ENCODE measurements at regions not wholly inside any gene's neighbourhood (a gene's known extent, or its start where the extent isn't known, plus 50 kb on each side); places are given as distances from the start of the nearest gene placed in this dataset.

DNA sequence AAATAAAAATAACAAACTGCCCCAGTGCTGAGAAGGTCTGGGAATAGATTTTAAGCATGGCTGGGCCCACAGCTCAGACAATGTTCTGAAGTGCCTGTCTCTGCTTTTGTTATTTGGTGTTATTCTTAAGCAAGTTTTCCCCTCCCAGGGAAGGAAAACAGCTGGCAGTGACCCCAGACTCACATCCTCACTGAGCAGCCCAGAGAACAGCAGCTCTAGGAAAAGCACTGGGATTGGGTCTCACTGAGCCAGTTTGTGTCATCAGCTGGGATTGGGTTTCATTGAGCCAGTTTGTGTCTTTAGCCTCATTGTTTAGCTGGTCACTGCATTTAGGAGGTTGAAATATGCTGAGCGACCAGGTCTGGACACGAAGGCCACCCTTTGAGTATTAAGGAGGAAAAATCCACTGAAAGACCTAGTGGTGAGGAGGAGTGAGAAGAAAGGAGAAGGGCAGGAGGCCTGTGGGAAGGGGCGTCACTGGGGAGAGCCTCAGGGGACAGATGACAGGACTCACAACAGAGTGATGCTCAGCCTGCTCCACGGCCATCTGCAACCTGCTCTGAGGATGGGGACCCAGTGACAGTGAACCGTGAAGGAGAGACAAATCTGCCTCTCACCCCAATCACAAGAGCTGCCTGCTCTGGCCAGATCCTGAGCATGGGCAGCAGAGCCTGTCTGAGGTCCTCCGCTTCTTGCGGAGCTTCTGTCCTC, 103.8 kb downstream of the TOMM20 start:
- no peak overlapping the region for H3K4me3 ChIP-seq
- intact Hi-C loops (cut with DNase I) = no loop called here
- H3K27me3 ChIP-seq (ENCODE audit: low read depth) = no peaks in the 10 kb centered on the region
- ATAC-seq (no peak), DNase-seq (no peak)
- no peaks in the 10 kb centered on the region for H3K36me3 ChIP-seq
- H3K27ac ChIP-seq = no peak overlapping the region
- H3K4me1 ChIP-seq = no peaks in the 10 kb centered on the region
- H3K9me3 ChIP-seq = no peaks in the 10 kb centered on the region
- TF ChIP-seq, protein P1, sequence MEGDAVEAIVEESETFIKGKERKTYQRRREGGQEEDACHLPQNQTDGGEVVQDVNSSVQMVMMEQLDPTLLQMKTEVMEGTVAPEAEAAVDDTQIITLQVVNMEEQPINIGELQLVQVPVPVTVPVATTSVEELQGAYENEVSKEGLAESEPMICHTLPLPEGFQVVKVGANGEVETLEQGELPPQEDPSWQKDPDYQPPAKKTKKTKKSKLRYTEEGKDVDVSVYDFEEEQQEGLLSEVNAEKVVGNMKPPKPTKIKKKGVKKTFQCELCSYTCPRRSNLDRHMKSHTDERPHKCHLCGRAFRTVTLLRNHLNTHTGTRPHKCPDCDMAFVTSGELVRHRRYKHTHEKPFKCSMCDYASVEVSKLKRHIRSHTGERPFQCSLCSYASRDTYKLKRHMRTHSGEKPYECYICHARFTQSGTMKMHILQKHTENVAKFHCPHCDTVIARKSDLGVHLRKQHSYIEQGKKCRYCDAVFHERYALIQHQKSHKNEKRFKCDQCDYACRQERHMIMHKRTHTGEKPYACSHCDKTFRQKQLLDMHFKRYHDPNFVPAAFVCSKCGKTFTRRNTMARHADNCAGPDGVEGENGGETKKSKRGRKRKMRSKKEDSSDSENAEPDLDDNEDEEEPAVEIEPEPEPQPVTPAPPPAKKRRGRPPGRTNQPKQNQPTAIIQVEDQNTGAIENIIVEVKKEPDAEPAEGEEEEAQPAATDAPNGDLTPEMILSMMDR (IDR thresholded peaks at IDR 0.05) = no peak

DNA sequence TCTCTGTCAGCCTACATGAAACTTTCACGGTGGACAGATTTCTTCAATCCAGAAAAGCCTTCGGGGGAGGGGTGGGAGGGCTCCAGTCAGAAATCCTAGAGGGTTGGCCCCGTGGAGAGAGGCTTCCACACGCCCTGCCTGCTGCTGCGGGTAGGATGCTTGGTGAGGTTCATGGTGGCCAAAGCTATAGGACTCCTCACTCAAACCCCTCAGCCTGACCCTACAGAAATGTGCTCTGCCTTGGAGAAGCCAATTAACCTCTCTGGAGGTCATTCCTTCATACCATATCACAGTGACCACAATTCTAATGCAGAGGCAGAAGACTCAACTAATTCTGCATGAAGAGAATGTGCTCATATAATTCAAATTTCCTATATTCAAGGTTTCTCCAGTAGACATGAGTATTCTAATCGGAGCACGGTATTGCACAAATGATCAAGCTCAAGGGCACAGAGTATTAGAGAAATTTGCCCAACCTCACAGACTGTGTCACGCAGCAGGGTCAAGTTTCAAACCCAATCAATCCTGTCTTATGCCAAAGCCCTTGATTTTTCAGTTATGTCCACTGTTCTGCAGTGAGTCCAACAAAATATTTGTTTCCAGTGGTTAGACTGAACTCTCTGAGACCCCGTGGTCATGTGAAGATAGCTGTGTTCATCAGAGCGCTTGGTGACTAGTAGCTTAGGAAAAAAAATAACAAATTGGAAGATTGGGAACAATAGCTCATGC, 104.8 kb downstream of the TOMM20 start:
- intact Hi-C loops (cut with DNase I) = no loop called here
- no peak for DNase-seq

DNA sequence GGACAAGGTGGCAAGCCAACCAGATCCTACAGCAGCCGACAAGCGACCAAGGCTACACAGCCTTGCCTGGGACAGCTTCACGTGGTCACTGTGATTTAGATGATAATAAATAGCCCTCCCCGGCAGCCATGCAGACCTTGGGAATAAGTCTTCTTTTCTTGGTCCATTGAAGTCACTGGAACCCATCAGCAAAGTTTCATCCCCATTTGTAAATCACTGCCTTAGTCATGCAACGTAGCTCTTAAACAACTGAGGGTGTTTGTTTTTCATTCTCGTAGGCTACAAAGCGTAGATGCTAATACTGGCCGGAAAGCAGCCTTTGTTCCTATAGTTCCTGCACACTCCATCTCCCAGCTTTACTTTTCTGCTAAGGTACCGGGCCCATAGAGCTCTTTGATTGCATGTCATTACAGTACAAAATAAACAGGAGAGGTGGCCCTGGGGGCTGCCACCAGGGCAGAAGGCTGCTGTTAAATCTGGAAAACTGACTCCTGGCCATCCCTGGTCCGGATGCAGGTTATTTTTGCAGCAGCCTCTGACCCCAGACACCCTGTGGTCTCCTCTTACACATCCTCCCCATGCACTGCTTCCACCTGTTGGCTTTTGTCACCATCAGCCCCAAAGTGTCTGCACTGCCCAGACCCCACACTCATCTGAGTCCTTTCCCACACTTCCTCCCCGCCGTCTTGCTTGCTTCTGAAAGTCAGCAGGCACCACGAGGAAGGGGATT, 105.5 kb downstream of the TOMM20 start:
- Histone ChIP-seq H3K27me3 (ENCODE audit: low read depth) (no peaks in the 10 kb centered on the region), H3K27ac (peak overlapping the region; percentile 41), H3K4me1 (no peaks in the 10 kb centered on the region), H3K4me3 (no peak overlapping the region), H3K9me3 (no peaks in the 10 kb centered on the region), H3K36me3 (no peaks in the 10 kb centered on the region)
- no peak for ATAC-seq
- TF ChIP-seq, protein P1 (IDR thresholded peaks at IDR 0.05) = no peak
- intact Hi-C loops (cut with DNase I) = no loop called here
- DNase-seq = no peak

More for the DNA sequence above, 104.8 kb downstream of the TOMM20 start:
- H3K4me3 ChIP-seq = no peak overlapping the region
- no peaks in the 10 kb centered on the region for H3K9me3 ChIP-seq
- no peak overlapping the region for H3K27ac ChIP-seq
- H3K36me3 ChIP-seq = no peaks in the 10 kb centered on the region
- ATAC-seq = no peak
- H3K27me3 ChIP-seq (ENCODE audit: low read depth) = no peaks in the 10 kb centered on the region
- TF ChIP-seq, protein P1 (IDR thresholded peaks at IDR 0.05) = no peak
- H3K4me1 ChIP-seq = no peaks in the 10 kb centered on the region

DNA sequence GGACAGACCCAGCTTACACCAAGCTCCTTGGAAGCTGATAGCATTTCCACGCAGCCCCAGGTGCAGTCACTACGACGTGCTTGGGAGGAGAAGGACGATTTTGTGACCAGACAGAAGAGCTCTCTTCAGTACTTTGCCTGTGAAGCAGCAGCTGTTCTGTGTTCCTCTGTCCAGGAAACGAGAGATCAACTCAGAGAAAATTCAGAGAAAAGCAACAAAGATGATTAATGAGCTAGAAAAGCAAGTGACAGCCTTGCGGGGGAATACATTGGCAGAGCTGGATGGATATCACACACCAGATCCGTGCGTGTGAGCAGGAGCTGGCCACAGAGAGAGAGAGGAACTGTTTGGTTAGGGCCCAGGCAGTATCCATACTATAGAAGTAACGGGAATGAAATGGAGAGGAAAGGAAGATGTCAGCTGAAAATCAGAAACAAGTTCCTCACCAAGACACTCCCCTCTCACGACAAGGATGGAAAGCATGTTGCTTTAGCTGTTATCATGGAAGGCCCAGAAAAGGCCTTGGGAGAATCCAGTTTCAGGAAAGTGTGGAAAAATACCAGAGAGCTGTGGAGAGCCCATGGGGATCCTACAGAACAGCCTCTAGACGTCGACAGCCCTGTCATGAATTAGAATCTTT, 106.2 kb downstream of the TOMM20 start:
- Histone ChIP-seq H3K27me3 (ENCODE audit: low read depth) (no peaks in the 10 kb centered on the region), H3K9me3 (no peaks in the 10 kb centered on the region), H3K36me3 (no peaks in the 10 kb centered on the region), H3K27ac (peak overlapping the region; percentile 41), H3K4me3 (no peak overlapping the region), H3K4me1 (no peaks in the 10 kb centered on the region)
- intact Hi-C loops (cut with DNase I) = no loop called here
- DNase-seq (no peak), ATAC-seq (no peak)
- TF ChIP-seq, protein P1 (IDR thresholded peaks at IDR 0.05) = no peak

DNA sequence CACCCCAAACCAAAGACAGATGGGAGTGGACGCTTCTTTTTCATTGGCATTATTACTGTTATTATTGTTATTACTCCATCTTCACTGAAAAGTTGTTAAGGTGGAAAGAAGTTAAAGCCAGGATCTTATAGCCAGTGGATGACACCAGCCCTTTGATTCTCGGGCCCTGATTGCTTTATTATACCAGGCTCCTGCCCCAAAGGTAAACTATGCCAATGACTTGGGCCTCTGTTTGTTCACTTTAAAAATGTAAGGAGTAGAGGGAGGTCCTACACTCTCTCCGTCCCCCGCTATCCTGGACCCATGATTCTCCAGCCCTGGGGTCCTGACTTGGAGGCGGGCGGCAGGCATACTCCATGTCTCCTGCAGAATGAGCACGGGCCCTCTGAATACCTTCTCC, 106.8 kb downstream of the TOMM20 start:
- no peak for ATAC-seq
- no peak for DNase-seq
- H3K27ac ChIP-seq = no peak overlapping the region
- intact Hi-C loops (cut with DNase I) = no loop called here
- H3K9me3 ChIP-seq = no peaks in the 10 kb centered on the region
- H3K27me3 ChIP-seq (ENCODE audit: low read depth) = no peaks in the 10 kb centered on the region
- H3K36me3 ChIP-seq = no peaks in the 10 kb centered on the region
- TF ChIP-seq, protein P1 (IDR thresholded peaks at IDR 0.05) = no peak
- no peak overlapping the region for H3K4me3 ChIP-seq
- no peaks in the 10 kb centered on the region for H3K4me1 ChIP-seq
